HG03558 (cell line): ENCODE measurements at regions not wholly inside any gene's neighbourhood (a gene's known extent, or its start where the extent isn't known, plus 50 kb on each side); places are given as distances from the start of the nearest gene placed in this dataset.

Experiments
- ATAC-seq: cut with Tn5 transposase; IDR thresholded peaks from one replicate; pipeline ENCODE4 v1.9.1; 2021; ENCODE audit warnings: moderate number of reproducible peaks; ENCODE audit not compliant: unreplicated experiment; ENCODE audit errors: extremely low read depth

DNA sequence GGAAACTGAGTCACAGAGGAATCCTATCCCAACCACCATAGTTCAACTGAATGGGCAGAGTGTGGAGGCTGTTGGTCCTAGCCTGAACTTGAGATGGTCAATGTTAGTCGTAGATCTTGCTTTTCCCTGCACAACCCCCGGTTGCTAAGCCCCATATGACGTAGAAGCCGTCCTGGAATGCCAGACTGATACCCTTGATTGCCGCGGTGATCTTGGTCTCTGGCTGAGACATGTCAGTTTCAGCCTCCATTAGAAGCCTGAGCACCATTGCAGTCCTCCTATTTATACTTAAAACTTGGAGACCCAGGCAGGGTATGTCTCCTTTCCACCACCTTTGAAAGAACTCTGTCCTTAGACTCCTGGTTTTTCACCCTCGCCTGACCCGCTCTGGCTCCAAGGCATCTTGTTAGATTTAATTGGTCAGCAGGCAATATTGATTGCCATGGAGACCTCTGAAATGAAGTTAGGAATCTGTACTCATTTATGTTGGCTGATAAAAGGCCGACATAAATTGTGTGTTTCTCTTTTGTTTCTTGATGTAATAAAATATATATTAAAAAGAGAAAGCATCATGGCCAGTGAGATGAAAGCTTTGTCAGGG is 53.4 kb downstream of the RPLP1 start:
- ATAC-seq = no peak

- no peak for ATAC-seq
Observed at GRCh38 chr15:69508659-69509058, 56.0 kb downstream of the RPLP1 start.

DNA sequence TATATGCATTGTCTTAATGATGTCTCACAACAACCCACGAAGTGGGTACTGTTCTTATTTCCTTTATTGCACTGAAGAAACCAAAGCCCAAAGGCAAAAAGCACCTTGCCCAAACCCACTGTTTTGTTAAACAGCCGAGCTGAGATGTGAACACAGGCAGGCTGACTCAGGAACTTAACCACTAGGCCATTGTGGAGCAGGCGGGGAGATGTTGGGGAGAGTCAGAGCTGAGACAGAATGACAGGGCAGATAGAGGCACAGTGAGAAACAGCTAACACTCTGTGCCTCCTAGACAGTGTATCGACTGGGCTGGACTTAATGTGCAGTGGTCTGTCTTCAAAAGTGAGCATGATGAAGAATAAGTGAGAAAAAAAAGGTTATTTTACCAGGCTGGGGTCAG is 56.5 kb downstream of the RPLP1 start:
- no peak for ATAC-seq

- no peak for ATAC-seq
Observed at GRCh38 chr15:69510556-69510955, 57.9 kb downstream of the RPLP1 start.

DNA sequence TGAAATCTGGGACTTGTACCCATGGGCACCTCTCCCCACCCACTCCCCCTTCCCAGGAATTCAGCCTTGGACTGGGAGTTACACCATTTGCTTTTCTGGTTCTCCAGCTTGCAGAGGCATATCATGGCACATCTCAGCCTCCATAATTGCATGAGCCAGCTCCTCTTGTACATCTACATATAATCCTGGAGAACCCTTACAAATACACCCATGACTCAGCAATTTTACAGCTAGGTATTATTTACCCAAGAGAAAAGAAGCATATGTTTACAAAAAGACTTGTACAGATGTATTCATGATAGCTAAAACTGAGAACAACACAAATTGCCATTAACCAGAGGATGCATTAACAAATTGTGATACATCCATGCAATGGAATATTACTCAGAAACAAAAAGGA is 58.4 kb downstream of the RPLP1 start:
- ATAC-seq = no peak

DNA sequence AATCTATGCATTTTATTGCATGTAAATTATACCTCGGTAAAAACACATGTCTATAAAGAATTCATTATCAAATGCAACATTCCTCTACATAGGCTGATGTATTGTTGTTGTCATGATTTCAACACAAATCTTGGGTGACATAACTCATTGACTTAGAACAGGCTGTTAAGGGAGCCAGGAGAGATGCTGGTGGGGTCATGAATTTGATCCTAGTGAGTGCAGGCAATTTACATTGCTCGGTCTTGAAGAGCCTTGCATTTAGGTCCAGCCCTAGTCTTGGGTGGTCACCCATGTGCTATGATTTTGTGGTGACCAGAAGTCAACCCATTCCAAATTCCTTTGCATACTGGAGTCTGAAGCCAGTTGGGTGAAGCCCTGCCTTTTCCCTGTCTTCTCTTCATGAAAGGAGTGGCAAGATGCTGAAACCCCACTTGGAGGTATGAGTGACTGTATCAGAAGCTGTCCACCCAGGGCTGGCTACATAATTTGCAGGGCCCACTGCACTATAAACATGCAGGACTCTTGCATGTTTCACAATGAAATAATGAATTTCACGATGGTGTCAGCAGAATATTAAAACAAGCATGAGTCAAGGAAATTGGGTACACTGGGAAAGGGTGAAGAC is 59.2 kb downstream of the RPLP1 start:
- ATAC-seq = no peak

- no peak for ATAC-seq
Observed at GRCh38 chr15:69513450-69513960, 60.9 kb downstream of the RPLP1 start.

DNA sequence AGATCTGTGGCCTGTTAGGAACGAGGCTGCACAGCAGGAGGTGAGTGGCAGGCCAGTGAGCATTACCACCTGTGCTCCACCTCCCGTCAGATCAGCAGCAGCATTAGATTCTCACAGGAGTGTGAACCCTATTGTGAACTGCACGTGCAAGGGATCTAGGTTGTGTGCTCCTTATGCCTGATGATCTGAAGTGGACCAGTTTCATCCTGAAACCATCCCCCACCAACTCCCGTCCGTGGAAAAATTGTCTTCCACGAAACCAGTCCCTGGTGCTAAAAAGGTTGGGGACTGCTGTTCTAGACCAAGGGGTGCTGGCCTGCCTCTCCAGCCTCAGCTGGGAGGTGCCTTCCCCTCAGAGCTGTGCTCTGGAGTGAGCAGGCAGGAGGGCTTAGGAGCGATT is 61.4 kb downstream of the RPLP1 start:
- no peak for ATAC-seq

- no peak for ATAC-seq
Observed at GRCh38 chr15:69515508-69515907, 62.9 kb downstream of the RPLP1 start.

DNA sequence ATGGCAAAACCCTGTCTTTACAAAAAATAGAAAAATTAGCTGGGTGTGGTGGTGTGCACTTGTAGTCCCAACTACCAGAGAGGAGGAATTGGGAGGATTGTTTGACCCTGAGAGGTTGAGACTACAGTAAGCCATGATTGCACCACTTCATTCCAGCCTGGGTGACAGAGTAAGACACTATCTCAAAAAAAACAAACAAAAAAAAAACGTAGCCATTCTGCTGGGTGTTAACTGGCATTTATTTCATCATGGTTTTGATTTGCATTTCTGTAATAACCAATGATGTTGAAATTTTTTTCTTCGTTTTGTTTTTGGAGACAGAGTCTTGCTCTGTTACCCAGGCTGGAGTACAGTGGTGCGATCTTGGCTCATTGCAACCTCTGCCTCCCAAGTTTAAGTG is 63.3 kb downstream of the RPLP1 start:
- ATAC-seq = no peak

DNA sequence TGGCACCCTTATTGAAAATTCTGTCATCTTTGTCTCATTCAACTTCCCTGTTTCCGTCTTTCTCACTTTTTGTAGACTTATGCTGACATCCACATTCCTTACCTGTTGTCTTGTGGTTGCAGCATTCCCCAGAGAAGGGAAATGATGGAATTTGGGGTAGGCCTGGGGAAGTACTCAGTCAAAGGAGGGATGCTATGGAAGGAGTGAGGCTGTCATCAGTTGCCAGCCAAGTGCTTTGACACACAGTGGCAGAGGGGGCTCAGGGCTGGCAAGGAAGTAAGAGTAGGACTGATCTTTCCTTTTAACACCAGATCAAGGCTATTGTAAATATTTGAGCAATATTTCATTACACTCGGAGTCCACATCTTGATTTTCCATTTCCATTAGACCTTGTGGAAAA is 64.4 kb downstream of the RPLP1 start:
- no peak for ATAC-seq

GRCh38 chr15:69518806-69519205 is 66.2 kb downstream of the RPLP1 start:
- no peak for ATAC-seq

DNA sequence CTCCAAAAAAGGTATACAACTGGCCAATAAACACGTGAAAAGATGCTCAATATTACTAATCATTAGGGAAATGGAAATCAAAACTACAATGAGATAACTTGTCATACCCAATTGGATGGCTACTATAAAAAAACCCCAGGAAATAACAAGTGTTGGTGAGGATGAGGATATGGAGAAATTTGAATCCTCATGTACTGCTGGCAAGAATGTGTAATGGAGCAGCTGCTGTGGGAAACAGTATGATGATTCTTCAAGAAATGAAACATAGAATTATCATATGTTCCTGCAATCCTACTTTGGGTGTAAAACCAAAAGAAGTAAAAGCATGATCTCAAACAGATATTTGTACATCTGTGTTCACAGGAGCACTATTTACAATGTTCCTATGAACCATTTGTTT is 67.4 kb downstream of the RPLP1 start:
- ATAC-seq = no peak

GRCh38 chr15:69522361-69522760 is 69.7 kb downstream of the RPLP1 start:
- ATAC-seq = no peak

DNA sequence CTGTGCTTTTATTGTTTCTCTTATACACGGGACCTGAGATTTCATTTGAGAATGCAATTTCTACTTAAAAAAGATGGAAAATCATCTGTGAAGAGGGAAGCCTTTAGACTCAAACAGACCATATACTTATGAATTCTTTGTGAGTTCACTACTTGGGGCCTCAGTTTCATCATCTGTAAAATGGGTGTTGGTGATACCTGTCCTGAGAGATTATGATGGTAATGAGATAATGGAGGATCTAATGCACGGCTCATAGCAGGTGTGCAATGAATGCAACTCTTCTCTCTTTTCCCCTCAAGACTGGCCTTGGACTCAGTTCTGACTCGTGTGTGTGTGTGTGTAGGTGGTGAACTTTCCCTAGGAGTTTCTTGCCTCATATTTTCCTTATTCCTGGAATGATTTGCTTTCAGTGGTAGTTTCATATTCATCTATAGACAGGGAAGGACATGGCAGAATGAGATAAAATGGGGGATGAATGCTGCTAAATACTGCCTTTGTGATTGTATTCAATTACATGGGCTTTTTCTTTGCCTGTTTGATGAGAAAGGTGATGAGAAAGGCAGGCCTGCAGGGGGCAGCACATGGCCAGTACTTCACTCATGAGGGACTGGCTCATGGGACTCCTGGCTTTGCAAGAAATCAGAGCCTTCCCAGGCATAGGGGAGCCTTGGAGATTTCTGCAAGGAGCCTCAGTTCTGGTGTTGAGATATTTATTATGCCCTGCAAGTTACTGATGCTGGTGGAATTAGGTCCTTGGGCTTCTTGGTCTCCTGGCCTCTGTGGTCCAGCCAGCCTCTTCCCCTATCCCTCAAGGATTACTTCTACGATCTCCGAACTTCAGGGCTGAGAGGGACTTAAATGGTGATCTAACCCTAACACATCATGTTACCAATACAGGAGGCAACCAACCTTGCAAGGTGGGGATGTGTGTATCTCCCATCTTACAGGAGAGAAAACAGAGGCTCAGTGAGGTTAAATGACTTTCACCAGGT is 70.7 kb downstream of the RPLP1 start:
- ATAC-seq = no peak

GRCh38 chr15:69524296-69524695 is 71.7 kb downstream of the RPLP1 start:
- ATAC-seq = no peak

DNA sequence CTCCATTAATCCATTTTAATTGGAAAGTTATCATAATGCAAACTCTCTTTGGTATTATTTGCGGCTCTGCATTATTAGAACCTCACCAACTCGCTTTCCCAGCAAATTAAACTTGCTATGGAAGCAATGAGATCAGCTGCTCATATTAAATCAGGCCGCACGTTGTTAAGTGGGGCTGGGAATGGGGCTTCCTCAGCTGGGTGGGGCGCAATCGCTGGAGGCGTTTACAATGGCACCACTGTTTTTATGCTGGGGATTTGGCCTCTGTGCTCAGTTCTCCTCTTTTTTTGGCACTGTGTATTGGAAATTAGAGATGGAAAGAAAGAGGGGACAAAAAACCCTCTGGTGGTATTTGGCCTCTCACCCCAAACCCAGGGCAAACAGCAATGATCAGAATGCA is 72.2 kb downstream of the RPLP1 start:
- no peak for ATAC-seq

GRCh38 chr15:69525543-69525942 is 72.9 kb downstream of the RPLP1 start:
- no peak for ATAC-seq

- ATAC-seq = no peak
Observed at GRCh38 chr15:69526081-69527061, 73.8 kb downstream of the RPLP1 start.

DNA sequence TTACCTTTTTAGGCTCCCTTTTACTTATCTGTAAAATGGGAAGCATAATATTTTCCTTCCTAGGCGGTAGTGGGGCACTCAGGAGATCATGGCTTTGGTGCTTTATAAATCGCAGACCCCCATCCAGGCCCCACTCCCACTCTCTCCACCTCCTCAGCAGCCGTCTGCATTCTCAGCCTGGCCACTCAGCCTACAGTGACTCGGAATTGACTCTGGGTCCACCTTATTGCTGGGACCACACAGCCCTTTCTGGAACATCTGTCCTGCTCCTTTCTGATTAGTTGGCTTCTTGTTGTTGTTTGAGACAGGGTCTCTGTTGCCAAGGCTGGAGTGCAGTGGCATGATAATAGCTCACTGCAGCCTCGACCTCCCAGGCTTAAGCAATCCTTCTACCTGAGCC is 76.5 kb downstream of the RPLP1 start:
- ATAC-seq = no peak
